ENCODE measurements at regions not wholly inside any gene's neighbourhood (a gene's known extent, or its start where the extent isn't known, plus 50 kb on each side); places are given as distances from the start of the nearest gene placed in this dataset.

- no peak for TF ChIP-seq PPARA (CRISPR knock-in tag; IDR thresholded peaks at IDR 0.05; ENCODE audit: borderline replicate concordance)
- no peak for TF ChIP-seq ISL1 (CRISPR knock-in tag; IDR thresholded peaks at IDR 0.05)
- no peak for TF ChIP-seq ARNTL (CRISPR knock-in tag; IDR thresholded peaks at IDR 0.05; ENCODE audit: borderline replicate concordance, low read depth)
- TF ChIP-seq TSHZ2 (CRISPR knock-in tag; IDR thresholded peaks at IDR 0.05), result no peak
- no peak for TF ChIP-seq GLIS3 (CRISPR knock-in tag; IDR thresholded peaks at IDR 0.05)
- TF ChIP-seq ZFP3 (CRISPR knock-in tag; IDR thresholded peaks at IDR 0.05), result no peak
- TF ChIP-seq TCF4 (CRISPR knock-in tag; IDR thresholded peaks at IDR 0.05; ENCODE audit: borderline replicate concordance), result no peak
- ATAC-seq, result no peak
These were observed 322.2 kb upstream of the MYT1L start for GRCh38 chr2:2653231-2653630.

- TF ChIP-seq TOX (CRISPR knock-in tag; IDR thresholded peaks at IDR 0.05; ENCODE audit: borderline replicate concordance) (no peak), CSRNP3 (CRISPR knock-in tag; IDR thresholded peaks at IDR 0.05) (no peak), ESRRG (CRISPR knock-in tag; IDR thresholded peaks at IDR 0.05) (no peak), POU6F1 (CRISPR knock-in tag; IDR thresholded peaks at IDR 0.05; ENCODE audit: borderline replicate concordance, low read depth) (no peak), TCF4 (CRISPR knock-in tag; IDR thresholded peaks at IDR 0.05; ENCODE audit: borderline replicate concordance) (no peak), PPARA (CRISPR knock-in tag; IDR thresholded peaks at IDR 0.05; ENCODE audit: borderline replicate concordance) (no peak), ISL1 (CRISPR knock-in tag; IDR thresholded peaks at IDR 0.05) (no peak), ARNTL (CRISPR knock-in tag; IDR thresholded peaks at IDR 0.05; ENCODE audit: borderline replicate concordance, low read depth) (no peak), TSHZ2 (CRISPR knock-in tag; IDR thresholded peaks at IDR 0.05) (no peak), ZNF565 (CRISPR knock-in tag; conservative IDR thresholded peaks at IDR 0.05; ENCODE audit: low read depth) (no peak), CSDC2 (CRISPR knock-in tag; IDR thresholded peaks at IDR 0.05) (no peak), ZC3H10 (CRISPR knock-in tag; IDR thresholded peaks at IDR 0.05) (no peak), SNAI2 (CRISPR knock-in tag; IDR thresholded peaks at IDR 0.05) (no peak), BACH2 (CRISPR knock-in tag; IDR thresholded peaks at IDR 0.05; ENCODE audit: borderline replicate concordance) (no peak), OSR1 (CRISPR knock-in tag; IDR thresholded peaks at IDR 0.05) (no peak), RARB (CRISPR knock-in tag; IDR thresholded peaks at IDR 0.05) (no peak)
- no peak for ATAC-seq
These were observed 319.7 kb upstream of the MYT1L start for GRCh38 chr2:2650608-2651375.

GRCh38 chr2:2649109-2650072 is 318.3 kb upstream of the MYT1L start:
- ATAC-seq, result no peak
- no peak for TF ChIP-seq OSR1 (CRISPR knock-in tag; IDR thresholded peaks at IDR 0.05)
- TF ChIP-seq CSDC2 (CRISPR knock-in tag; IDR thresholded peaks at IDR 0.05), result no peak
- no peak for TF ChIP-seq TOX (CRISPR knock-in tag; IDR thresholded peaks at IDR 0.05; ENCODE audit: borderline replicate concordance)
- TF ChIP-seq PATZ1 (CRISPR knock-in tag; IDR thresholded peaks at IDR 0.05; ENCODE audit: borderline replicate concordance), result no peak

All from SK-N-SH treated with all-trans-retinoic acid at 6 μM for 48 hours (cell line).